ENCODE measurements at regions not wholly inside any gene's neighbourhood (a gene's known extent, or its start where the extent isn't known, plus 50 kb on each side); places are given as distances from the start of the nearest gene placed in this dataset.
A peak's percentile ranks its signal among the peaks of the same experiment; 100 is the strongest.

GRCh38 chr15:91530279-91530678, 323.2 kb upstream of the SLCO3A1 start:
- Histone ChIP-seq H2AFZ (ENCODE audit: low read depth, low read length) (no peak overlapping the region), H4K20me1 (replicated peaks; ENCODE audit: control insufficient read depth, insufficient read depth, low read length) (no peaks in the 10 kb centered on the region), H3K9ac (ENCODE audit: insufficient read depth in 1 of 2, low read depth in 2 of 2, low read length in 2 of 2) (no peak overlapping the region), H3K27me3 (ENCODE audit: control insufficient read depth in 2 of 2, insufficient read depth in 2 of 2, low read length in 2 of 2) (peaks cover 13 to 19% of the 10 kb centered on the region in 2 experiments; a peak in 3 of 5 replicates), H3K4me2 (ENCODE audit: insufficient read depth, low read length) (no peak overlapping the region), H3K4me1 (replicated peaks in 1 of 2; ENCODE audit: control insufficient read depth in 2 of 2, insufficient read depth in 2 of 2, low read length in 2 of 2) (no peaks in the 10 kb centered on the region), H3K79me2 (ENCODE audit: control insufficient read depth, insufficient read depth, low read length) (no peaks in the 10 kb centered on the region), H3K9me3 (replicated peaks; ENCODE audit: control insufficient read depth, insufficient read depth, low read depth, low read length) (no peaks in the 10 kb centered on the region), H3K4me3 (no peak overlapping the region), H3K27ac (ENCODE audit: extremely low read depth, low read depth, low read length) (no peak overlapping the region), H3K9me1 (ENCODE audit: control insufficient read depth, insufficient read depth, low read length) (no peaks in the 10 kb centered on the region), H3K36me3 (ENCODE audit: control insufficient read depth, insufficient read depth, low read length) (no peaks in the 10 kb centered on the region)
- in situ Hi-C loops (cut with MboI): no loop called here
- ATAC-seq (no peak), FAIRE-seq (no peak), DNase-seq (ENCODE audit: extremely low read depth in 1 of 4, low spot score in 3 of 4) (no peak)
- intact Hi-C loops (cut with micrococcal nuclease): no loop called here
- 16% methylated on average over 6 of the region's 6 CpGs for WGBS (ENCODE audit: insufficient coverage, low coverage, missing lambda C conversion rate)
- BruUV-seq (replicated peaks): no TSS peak
- no peak for TF ChIP-seq CEBPG (CRISPR knock-in tag; IDR thresholded peaks at IDR 0.05)
- TF ChIP-seq CEBPG (tag; conservative IDR thresholded peaks at IDR 0.05 in 1 of 2, IDR thresholded peaks at IDR 0.05 in 1 of 2): peak in 1 of 2 experiments; percentile 56; a peak in 1 of 4 replicates
- TF ChIP-seq GMEB1 (CRISPR knock-in tag; IDR thresholded peaks at IDR 0.05): no peak
- peak; percentile 53; the same call in 1 of the 2 replicates for TF ChIP-seq ATF3 (IDR thresholded peaks at IDR 0.05)
- TF ChIP-seq ATF3 (CRISPR knock-in tag; conservative IDR thresholded peaks at IDR 0.05): no peak
- CTCF ChIA-PET (ENCODE audit: low intra/inter-chr PET ratio): no interaction called here
- POLR2A ChIA-PET: interaction anchor here (1.0 to 2.4 kb wide), 2 partner anchors 11 to 167 kb away, joined by 3 to 6 read pairs; no protein-coding TSS in a partner anchor
